Activated CD8-positive, alpha-beta memory T cell treated with anti-CD3 and anti-CD28 coated beads, Interleukin-2, amount 10 ng/mL, durations not matched to agents 7 days and 5 days (primary cell): ENCODE measurements at regions not wholly inside any gene's neighbourhood (a gene's known extent, or its start where the extent isn't known, plus 50 kb on each side); places are given as distances from the start of the nearest gene placed in this dataset.

Source experiments
- ATAC-seq: fragments of 150-1000 bp; cut with Tn5 transposase; one replicate; pipeline ENCODE4 v1.10.0; 2021; ENCODE audit warnings: moderate library complexity
- CTCF ChIA-PET: fragments of 350-600 bp; sonication (Branson Sonifier 250); formaldehyde crosslinking; loops from one replicate; lab custom pipeline; 2021; ENCODE audit warnings: antibody characterized with exemption; lab: Charles Lee
- DNase-seq: peaks from one replicate; pipeline ENCODE4 v3.0.0-alpha.2; 2020
- H3K27ac Mint-ChIP-seq: one replicate; pipeline ENCODE4 v1.8.0; 2021; ENCODE audit warnings: mild to moderate bottlenecking, mixed read lengths
- H3K27me3 Mint-ChIP-seq: one replicate; pipeline ENCODE4 v1.8.0; 2021; ENCODE audit warnings: mixed read lengths
- H3K36me3 Mint-ChIP-seq: one replicate; pipeline ENCODE4 v1.8.0; 2021; ENCODE audit warnings: mild to moderate bottlenecking, mixed read lengths
- H3K4me1 Mint-ChIP-seq: one replicate; pipeline ENCODE4 v1.8.0; 2021; ENCODE audit warnings: mixed read lengths
- H3K4me3 Mint-ChIP-seq: one replicate; pipeline ENCODE4 v1.8.0; 2021; ENCODE audit warnings: mild to moderate bottlenecking, moderate library complexity, mixed read lengths
- H3K9me3 Mint-ChIP-seq: one replicate; pipeline ENCODE4 v1.8.0; 2022; ENCODE audit warnings: low read depth, mixed read lengths

DNA sequence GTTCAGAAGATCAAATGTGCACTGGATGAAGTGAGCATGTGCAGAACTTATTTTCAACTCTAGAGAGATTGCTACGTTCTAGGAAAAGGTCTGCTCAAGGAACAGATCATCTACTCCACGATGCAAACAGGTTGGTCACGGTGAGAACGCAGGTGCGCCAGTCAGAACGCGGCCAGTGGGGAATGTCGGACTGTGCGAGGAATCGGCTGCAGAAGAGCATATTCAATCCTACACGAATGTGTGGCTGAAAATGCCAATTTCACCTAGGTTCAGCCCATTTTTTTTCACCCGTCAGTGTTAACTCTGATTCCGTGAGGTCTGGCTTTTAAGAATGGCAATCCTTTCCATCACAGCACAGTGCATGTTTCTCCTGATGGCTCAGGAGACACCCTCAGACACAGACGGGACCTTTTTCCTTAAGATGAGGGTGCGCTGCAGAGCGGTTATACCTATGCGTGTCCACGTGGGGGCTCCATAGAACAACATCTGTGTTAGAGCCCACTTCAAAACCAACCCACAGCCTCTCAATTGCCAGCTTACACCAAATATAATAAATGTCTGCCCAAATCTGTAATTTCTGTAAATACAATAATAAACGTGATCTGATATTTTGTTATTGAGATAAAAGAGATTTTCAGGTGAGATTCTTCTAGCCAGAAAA, 250.4 kb downstream of the FOXA2 start:
- no peaks in the 10 kb centered on the region for H3K9me3 Mint-ChIP-seq
- ATAC-seq (no peak), DNase-seq (peak; percentile 46)
- no peaks in the 10 kb centered on the region for H3K27me3 Mint-ChIP-seq
- no peaks in the 10 kb centered on the region for H3K36me3 Mint-ChIP-seq
- CTCF ChIA-PET = interaction anchor here (0.7 kb wide), 1 partner anchor 1007 kb away, joined by 4 read pairs; no protein-coding TSS in a partner anchor
- H3K4me1 Mint-ChIP-seq = no peaks in the 10 kb centered on the region
- no peak overlapping the region for H3K27ac Mint-ChIP-seq
- no peak overlapping the region for H3K4me3 Mint-ChIP-seq

DNA sequence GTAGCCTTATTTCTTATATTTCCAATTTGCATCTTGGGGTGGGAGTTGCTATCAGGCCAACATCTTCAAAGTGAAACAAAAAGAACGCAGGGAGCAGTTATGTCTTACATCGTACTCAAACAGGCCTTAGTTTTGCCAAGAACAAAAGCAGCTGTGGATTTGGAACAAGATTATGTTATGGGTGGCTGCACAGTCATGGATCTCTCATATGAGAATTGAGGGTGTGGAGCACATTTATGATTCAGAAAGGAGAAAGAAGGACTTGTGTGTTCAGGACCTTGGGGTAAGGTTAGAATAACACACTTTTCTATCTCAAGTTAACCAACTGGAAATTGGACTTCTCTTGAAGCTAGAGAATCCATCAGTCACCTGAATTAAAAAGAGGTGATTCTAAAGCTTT, 259.9 kb downstream of the FOXA2 start:
- CTCF ChIA-PET = no interaction called here
- Mint-ChIP-seq H3K36me3 (no peaks in the 10 kb centered on the region), H3K27me3 (no peaks in the 10 kb centered on the region), H3K4me1 (no peaks in the 10 kb centered on the region), H3K9me3 (no peaks in the 10 kb centered on the region), H3K27ac (no peak overlapping the region), H3K4me3 (no peak overlapping the region)
- no peak for ATAC-seq
- no peak for DNase-seq

DNA sequence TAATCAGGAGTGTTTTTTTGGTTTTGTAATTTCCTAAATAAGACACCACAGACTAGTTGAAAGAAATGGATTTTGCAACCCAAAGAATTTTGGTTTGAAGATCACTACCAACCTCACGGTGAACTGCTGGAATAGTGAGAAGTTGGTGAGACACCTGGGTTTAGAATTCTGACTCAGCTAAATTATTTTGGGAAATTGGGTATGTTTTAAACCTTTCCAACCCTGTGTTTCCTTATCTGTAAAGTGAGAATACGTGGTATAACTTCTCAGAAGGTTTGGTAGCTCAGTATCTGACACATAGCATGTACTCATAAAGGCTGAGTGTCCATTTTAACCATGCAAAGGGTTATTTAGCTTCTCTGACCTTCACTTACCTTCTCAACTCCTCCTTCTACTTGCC, 261.9 kb downstream of the FOXA2 start:
- CTCF ChIA-PET = no interaction called here
- DNase-seq = no peak
- Mint-ChIP-seq H3K27me3 (no peaks in the 10 kb centered on the region), H3K9me3 (no peaks in the 10 kb centered on the region), H3K4me1 (no peaks in the 10 kb centered on the region), H3K27ac (no peak overlapping the region), H3K36me3 (no peaks in the 10 kb centered on the region), H3K4me3 (no peak overlapping the region)
- no peak for ATAC-seq

DNA sequence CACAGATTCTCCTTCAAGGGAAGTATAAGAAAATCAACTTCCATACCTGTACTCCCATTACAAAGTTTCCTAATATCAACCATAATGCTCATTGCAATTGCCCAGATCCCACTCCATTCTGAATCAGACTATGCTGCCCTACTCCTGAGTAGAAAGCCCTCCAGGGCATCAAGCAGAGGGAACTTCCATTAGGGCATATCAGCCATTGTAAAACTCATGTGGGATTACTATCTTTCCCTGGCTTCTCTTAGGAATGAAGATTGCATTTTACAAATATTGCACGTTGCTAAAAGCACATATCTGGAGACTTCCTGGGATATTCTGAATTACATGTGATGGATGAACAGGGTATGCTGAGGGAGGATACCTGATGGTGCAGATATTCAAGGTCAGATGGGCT, 263.2 kb downstream of the FOXA2 start:
- Mint-ChIP-seq H3K36me3 (no peaks in the 10 kb centered on the region), H3K27ac (no peak overlapping the region), H3K27me3 (no peaks in the 10 kb centered on the region), H3K4me3 (no peak overlapping the region), H3K4me1 (no peaks in the 10 kb centered on the region), H3K9me3 (no peaks in the 10 kb centered on the region)
- DNase-seq = no peak
- CTCF ChIA-PET = no interaction called here
- ATAC-seq = no peak

DNA sequence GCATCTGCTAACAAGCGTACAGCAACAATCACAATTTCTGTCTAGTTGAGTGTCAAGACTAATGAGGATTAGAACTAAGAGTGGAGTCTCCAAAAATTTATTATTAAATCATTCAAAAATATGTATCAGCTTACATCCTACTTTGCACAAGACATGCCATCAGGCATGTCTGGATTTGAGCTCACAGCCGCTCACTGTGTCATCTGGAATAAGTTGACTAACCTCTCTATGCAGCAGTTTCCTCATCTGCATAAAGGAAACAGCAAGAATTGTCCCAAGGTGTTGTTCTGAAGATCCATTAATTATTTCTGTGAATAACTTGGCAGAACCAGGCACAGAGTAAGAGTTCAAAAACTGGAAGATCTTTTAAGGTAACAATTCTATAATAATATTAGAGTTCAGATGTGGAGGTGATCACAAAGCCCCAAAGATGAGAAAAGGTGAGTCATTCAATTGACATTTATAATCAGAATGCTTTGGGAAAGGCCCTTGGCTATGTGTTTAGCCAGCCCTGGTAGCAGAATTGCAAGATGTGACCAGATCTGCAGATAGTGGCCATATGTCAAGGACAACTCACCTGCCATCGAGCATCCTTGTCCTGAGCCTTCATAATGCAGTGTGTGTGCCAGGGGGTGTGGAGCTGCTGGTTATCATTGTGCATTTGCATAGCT, 264.0 kb downstream of the FOXA2 start:
- CTCF ChIA-PET = no interaction called here
- Mint-ChIP-seq H3K36me3 (no peaks in the 10 kb centered on the region), H3K4me3 (no peak overlapping the region), H3K27me3 (no peaks in the 10 kb centered on the region), H3K27ac (no peak overlapping the region), H3K9me3 (no peaks in the 10 kb centered on the region), H3K4me1 (no peaks in the 10 kb centered on the region)
- ATAC-seq = no peak
- DNase-seq = no peak

DNA sequence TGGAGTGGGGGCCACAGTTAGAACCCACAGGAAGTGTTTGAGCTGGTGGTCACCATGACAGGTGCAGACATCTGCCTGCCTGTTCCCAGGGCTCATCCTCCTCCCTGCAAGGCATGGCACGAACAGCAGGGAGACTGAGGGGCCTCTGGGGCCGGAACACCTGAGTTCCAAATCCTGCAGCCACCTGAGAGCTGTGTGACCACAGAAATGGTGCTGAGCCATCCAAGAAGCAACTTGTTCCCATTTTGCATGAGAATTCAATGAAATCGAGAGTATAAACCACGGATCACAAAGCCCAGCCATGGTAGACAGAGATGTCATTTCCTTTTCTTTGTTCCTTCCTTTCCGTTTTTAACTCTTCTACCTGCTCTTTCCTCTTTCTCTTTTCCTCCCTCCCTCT, 268.6 kb downstream of the FOXA2 start:
- ATAC-seq = no peak
- Mint-ChIP-seq H3K9me3 (no peaks in the 10 kb centered on the region), H3K4me1 (no peaks in the 10 kb centered on the region), H3K27me3 (no peaks in the 10 kb centered on the region), H3K36me3 (no peaks in the 10 kb centered on the region), H3K4me3 (no peak overlapping the region), H3K27ac (no peak overlapping the region)
- CTCF ChIA-PET = no interaction called here
- no peak for DNase-seq

DNA sequence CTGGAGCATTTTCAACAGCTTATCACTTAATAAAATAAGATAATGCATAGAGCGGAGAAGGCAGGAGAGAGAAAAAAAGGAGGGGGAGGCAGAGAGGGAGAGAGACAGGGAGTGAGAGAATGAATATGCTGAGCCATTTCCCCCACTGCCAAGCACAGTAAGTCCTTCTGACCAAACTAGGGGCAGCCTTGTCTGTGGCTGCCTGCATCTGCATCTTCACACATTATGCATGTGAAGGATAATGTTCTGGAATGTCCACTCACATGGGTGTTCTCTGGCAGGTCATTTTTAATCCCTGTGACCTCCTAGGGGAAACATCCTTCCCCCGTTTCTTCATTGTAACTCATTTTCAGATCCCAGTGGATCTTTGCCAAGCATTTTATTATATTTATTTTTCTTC, 269.3 kb downstream of the FOXA2 start:
- H3K27me3 Mint-ChIP-seq = no peaks in the 10 kb centered on the region
- no peak overlapping the region for H3K27ac Mint-ChIP-seq
- DNase-seq (no peak), ATAC-seq (no peak)
- H3K9me3 Mint-ChIP-seq = no peaks in the 10 kb centered on the region
- H3K4me3 Mint-ChIP-seq = no peak overlapping the region
- H3K4me1 Mint-ChIP-seq = no peaks in the 10 kb centered on the region
- no peaks in the 10 kb centered on the region for H3K36me3 Mint-ChIP-seq
- CTCF ChIA-PET = no interaction called here

DNA sequence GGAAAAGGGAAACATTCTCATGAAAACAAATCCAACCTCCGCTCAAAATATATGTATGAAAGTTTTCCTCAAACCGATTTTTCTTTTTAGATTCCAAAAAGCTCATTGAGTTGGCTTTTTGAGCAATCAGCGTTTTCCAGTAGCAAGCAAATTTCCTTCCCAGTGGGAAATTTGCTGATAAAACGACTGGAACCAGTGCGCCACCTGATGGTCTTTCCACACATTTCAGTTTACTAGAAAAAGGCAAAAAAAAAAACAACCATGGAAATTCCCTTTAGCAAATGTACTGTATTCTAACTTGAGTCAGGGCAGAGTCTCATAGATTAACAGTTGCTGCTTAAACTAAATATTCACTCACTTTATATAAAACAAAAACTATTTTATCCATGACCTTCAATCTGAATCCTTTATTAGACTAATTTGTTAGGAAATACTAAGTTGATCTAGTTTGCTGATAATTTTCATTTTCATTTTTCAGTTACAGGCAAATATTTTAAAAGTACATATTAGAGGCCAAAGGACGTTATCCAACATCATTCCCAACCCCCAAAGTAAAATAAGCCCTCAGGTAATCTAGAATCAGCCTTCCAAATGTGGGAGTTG, 271.5 kb downstream of the FOXA2 start:
- Mint-ChIP-seq H3K27ac (no peak overlapping the region), H3K27me3 (no peaks in the 10 kb centered on the region), H3K36me3 (no peaks in the 10 kb centered on the region), H3K4me3 (no peak overlapping the region), H3K4me1 (no peaks in the 10 kb centered on the region), H3K9me3 (no peaks in the 10 kb centered on the region)
- DNase-seq (no peak), ATAC-seq (no peak)
- CTCF ChIA-PET = no interaction called here

DNA sequence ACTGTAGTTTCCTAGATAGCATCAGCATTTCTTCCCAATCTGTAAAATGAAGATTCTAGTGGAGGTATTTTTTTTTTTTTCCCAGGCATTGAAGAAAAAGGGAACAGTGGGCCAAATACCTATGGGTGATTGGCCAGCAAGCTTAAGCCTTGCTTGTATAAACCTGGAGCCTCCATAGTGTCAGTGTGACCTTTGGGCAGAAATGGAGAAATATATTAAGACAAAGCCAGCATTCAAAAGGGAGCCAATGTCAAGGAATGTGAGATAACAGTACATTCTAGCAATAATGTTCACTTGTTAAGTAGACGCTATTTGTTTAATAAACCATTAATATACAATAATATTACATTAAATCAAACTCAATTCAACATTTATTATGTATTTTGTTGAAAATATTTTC, 275.4 kb downstream of the FOXA2 start:
- Mint-ChIP-seq H3K9me3 (no peaks in the 10 kb centered on the region), H3K4me1 (no peaks in the 10 kb centered on the region), H3K4me3 (no peak overlapping the region), H3K36me3 (no peaks in the 10 kb centered on the region), H3K27ac (no peak overlapping the region), H3K27me3 (no peaks in the 10 kb centered on the region)
- DNase-seq = no peak
- ATAC-seq = no peak
- CTCF ChIA-PET = no interaction called here

DNA sequence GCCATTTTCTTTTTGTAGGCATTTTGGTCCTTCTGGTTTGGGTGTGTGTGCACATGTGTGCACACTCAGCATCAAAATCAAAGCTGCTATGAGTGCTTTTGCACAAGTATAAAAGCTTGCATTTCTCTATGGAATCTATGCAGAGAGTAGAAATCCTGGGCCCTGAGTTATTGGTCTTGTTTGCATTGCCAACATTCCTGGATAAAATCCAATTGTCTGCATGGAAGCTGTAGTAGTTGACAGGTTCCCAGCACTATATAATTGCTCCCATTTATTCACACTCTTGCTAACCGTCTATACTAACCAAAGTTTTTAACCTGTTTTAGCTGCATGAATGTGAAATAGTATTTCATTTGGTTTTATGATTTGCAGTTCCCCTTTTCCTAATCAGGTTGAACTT, 277.0 kb downstream of the FOXA2 start:
- H3K27me3 Mint-ChIP-seq = no peaks in the 10 kb centered on the region
- H3K4me1 Mint-ChIP-seq = no peaks in the 10 kb centered on the region
- CTCF ChIA-PET = no interaction called here
- H3K9me3 Mint-ChIP-seq = no peaks in the 10 kb centered on the region
- H3K27ac Mint-ChIP-seq = no peak overlapping the region
- ATAC-seq = no peak
- H3K4me3 Mint-ChIP-seq = no peak overlapping the region
- H3K36me3 Mint-ChIP-seq = no peaks in the 10 kb centered on the region
- no peak for DNase-seq

DNA sequence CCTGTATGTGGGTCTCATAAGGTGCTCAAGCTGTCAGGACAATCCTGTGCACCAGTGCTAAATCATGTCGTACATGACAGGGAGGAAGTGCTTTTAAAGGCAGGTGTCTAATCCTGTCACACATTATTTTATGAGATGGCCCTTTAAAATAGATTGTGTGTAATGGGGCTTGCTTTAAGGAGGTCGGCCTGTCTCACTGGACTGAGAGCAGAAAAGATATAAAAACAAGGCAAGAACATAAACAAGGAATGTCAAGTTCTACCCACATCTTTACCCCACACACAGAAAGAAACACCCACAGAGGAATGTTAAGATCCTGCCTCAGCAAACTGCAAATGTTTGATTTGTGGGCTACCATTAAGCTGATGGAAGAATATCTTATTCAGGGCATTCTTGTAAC, 279.0 kb downstream of the FOXA2 start:
- CTCF ChIA-PET = no interaction called here
- no peaks in the 10 kb centered on the region for H3K36me3 Mint-ChIP-seq
- no peaks in the 10 kb centered on the region for H3K27me3 Mint-ChIP-seq
- no peak for ATAC-seq
- no peak overlapping the region for H3K4me3 Mint-ChIP-seq
- no peak overlapping the region for H3K27ac Mint-ChIP-seq
- no peak for DNase-seq
- H3K4me1 Mint-ChIP-seq = no peaks in the 10 kb centered on the region
- peaks cover 4% of the 10 kb centered on the region for H3K9me3 Mint-ChIP-seq

DNA sequence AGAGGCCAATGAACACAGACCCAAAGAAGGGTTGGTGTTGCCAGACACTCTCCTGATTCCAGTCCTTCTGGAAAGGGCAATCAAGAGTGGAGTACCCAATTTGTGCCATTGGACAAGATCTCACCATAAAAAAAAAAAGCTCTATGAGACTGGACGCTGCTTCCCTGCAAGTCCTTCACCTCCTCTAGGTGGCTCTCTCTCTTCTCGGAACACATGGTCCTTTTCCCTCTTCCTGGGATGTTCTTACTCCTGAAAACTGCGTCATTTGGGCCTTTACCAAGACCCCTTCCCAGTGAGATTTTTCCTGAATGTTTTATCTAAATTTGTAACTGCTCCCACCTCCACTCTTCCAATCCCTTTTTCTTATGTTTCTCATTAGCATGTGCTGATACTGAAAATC, 280.8 kb downstream of the FOXA2 start:
- no peak for DNase-seq
- H3K36me3 Mint-ChIP-seq = no peaks in the 10 kb centered on the region
- H3K4me1 Mint-ChIP-seq = no peaks in the 10 kb centered on the region
- H3K27ac Mint-ChIP-seq = no peak overlapping the region
- H3K27me3 Mint-ChIP-seq = no peaks in the 10 kb centered on the region
- no peak overlapping the region for H3K4me3 Mint-ChIP-seq
- CTCF ChIA-PET = no interaction called here
- ATAC-seq = no peak
- peaks cover 10% of the 10 kb centered on the region for H3K9me3 Mint-ChIP-seq

DNA sequence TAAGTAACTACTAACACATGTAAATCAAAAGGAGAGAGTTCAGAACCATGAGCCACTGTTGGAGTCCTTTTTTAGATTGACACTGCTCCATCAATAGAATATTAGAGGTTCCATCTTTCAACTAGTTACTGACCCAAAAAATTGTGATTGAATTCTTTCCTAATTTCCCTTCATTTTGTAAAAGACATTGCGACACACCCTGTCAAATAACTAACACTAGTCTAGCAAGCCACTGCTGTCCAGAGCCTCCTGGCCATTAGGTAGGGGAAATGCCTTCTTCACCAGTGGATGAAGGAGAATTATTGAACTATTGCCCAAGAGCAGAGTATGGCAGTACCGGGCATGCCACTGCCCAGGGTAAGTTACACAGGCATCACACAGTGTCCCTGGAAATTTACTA, 282.3 kb downstream of the FOXA2 start:
- H3K27me3 Mint-ChIP-seq = no peaks in the 10 kb centered on the region
- CTCF ChIA-PET = no interaction called here
- no peak overlapping the region for H3K27ac Mint-ChIP-seq
- ATAC-seq (no peak), DNase-seq (no peak)
- peaks cover 15% of the 10 kb centered on the region for H3K9me3 Mint-ChIP-seq
- no peaks in the 10 kb centered on the region for H3K36me3 Mint-ChIP-seq
- H3K4me1 Mint-ChIP-seq = no peaks in the 10 kb centered on the region
- H3K4me3 Mint-ChIP-seq = no peak overlapping the region

DNA sequence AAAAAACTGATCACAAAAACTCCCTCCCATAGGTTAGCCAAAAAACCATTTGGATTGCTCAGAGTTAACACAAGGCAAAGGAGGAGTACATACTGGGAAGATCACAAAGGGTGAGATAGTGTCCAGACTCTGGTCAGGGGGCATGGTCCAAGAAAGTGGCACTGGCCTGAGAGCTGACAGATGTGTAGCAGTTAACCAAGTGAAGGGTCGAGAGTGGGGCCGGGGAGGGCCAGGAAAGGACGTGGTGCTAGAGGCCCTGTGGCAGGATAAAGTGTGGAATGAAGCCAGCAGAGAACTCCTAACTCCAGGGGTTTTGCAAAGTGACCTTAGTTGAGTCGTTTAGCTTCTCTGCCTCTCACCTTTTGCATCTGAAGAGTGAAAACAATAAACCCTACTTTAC, 290.5 kb downstream of the FOXA2 start:
- CTCF ChIA-PET = interaction anchor here (0.7 kb wide), 1 partner anchor 72 kb away, joined by 3 read pairs; no protein-coding TSS in a partner anchor
- no peak overlapping the region for H3K27ac Mint-ChIP-seq
- ATAC-seq (no peak), DNase-seq (no peak)
- H3K9me3 Mint-ChIP-seq = peaks cover 15% of the 10 kb centered on the region
- H3K4me3 Mint-ChIP-seq = no peak overlapping the region
- H3K4me1 Mint-ChIP-seq = no peaks in the 10 kb centered on the region
- no peaks in the 10 kb centered on the region for H3K27me3 Mint-ChIP-seq
- H3K36me3 Mint-ChIP-seq = no peaks in the 10 kb centered on the region
